ENCODE measurements at regions not wholly inside any gene's neighbourhood (a gene's known extent, or its start where the extent isn't known, plus 50 kb on each side); places are given as distances from the start of the nearest gene placed in this dataset.
A peak's percentile ranks its signal among the peaks of the same experiment; 100 is the strongest.

DNA sequence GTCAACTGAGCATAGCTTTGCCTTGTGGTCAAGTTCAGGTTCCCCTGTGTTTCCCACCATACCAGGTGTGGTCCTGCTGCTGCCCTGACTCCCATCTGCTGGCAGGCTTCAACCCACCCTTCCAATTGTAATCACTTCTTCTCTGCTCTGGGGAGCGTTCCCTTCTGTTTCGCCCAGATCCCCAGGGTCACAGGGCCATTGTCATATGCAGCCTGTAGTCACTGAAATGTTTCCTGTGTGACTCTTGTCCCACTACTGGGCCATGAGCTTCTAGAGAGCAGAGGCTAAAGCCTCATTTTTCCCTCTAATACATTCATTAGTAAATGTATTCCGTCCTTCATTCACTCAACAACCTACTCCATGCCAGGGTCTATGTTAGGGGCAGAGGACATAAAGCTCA is 75.0 kb upstream of the LAPTM4A start:
- H3K36me3 ChIP-seq (ENCODE audit: control insufficient read depth, insufficient read depth, low read length) = no peaks in the 10 kb centered on the region
- H3K9me3 ChIP-seq (ENCODE audit: control insufficient read depth, insufficient read depth, low read depth, low read length) = no peaks in the 10 kb centered on the region
- H4K20me1 ChIP-seq (ENCODE audit: control insufficient read depth, extremely low read depth, insufficient read depth, low read length) = no peaks in the 10 kb centered on the region
- H3K9ac ChIP-seq (ENCODE audit: insufficient read depth, low read length) = no peak overlapping the region
- TF ChIP-seq, protein P1, sequence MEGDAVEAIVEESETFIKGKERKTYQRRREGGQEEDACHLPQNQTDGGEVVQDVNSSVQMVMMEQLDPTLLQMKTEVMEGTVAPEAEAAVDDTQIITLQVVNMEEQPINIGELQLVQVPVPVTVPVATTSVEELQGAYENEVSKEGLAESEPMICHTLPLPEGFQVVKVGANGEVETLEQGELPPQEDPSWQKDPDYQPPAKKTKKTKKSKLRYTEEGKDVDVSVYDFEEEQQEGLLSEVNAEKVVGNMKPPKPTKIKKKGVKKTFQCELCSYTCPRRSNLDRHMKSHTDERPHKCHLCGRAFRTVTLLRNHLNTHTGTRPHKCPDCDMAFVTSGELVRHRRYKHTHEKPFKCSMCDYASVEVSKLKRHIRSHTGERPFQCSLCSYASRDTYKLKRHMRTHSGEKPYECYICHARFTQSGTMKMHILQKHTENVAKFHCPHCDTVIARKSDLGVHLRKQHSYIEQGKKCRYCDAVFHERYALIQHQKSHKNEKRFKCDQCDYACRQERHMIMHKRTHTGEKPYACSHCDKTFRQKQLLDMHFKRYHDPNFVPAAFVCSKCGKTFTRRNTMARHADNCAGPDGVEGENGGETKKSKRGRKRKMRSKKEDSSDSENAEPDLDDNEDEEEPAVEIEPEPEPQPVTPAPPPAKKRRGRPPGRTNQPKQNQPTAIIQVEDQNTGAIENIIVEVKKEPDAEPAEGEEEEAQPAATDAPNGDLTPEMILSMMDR (conservative IDR thresholded peaks at IDR 0.05 in 1 of 2, IDR thresholded peaks at IDR 0.05 in 1 of 2; ENCODE audit: low read depth in 1 of 2, low read length in 2 of 2) = no peak
- no peak for TF ChIP-seq EZH2 (IDR thresholded peaks at IDR 0.05; ENCODE audit: low read length, missing control alignments)
- no peak overlapping the region for H2AFZ ChIP-seq (ENCODE audit: low read length)
- no peak overlapping the region for H3K4me2 ChIP-seq (ENCODE audit: extremely low read depth, insufficient read depth, low read length)
- no peak overlapping the region for H3K27ac ChIP-seq (ENCODE audit: insufficient read depth, low read length)
- H3K79me2 ChIP-seq (ENCODE audit: control insufficient read depth, insufficient read depth, low read length) = no peaks in the 10 kb centered on the region
- DNase-seq (ENCODE audit: low read depth in 2 of 2) = no peak
- H3K4me3 ChIP-seq (replicated peaks in 1 of 4; ENCODE audit: control extremely low read depth in 1 of 4, insufficient read depth in 1 of 4, low read depth in 3 of 4, low read length in 4 of 4) = no peak overlapping the region
- H3K27me3 ChIP-seq (ENCODE audit: control insufficient read depth, insufficient read depth, low read length) = peaks cover 13% of the 10 kb centered on the region
- no peaks in the 10 kb centered on the region for H3K4me1 ChIP-seq (ENCODE audit: control insufficient read depth, extremely low read depth, insufficient read depth, low read length)

DNA sequence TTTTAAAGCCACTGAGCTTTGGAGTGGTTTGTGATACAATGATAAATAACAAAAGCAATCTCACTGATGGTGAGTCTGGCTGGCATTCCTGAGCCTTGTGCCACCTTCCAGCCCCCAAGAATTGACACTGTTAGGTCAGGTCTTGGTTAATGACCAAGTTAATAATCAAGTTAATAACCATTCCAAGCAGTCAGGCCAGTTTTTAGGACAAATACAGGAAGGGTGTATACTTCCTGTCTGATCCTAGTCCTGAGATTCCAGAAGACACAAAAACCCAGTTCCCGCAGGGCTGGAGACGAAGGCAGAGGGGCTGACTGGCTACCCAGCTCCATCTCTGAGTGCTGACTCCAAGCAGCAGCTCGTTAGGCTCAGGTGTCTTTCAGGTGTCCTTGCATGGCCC is 74.6 kb upstream of the LAPTM4A start:
- Histone ChIP-seq H3K4me3 (replicated peaks in 1 of 4; ENCODE audit: control extremely low read depth in 1 of 4, insufficient read depth in 1 of 4, low read depth in 3 of 4, low read length in 4 of 4) (no peak overlapping the region), H3K79me2 (ENCODE audit: control insufficient read depth, insufficient read depth, low read length) (no peaks in the 10 kb centered on the region), H2AFZ (ENCODE audit: low read length) (no peak overlapping the region), H3K4me1 (ENCODE audit: control insufficient read depth, extremely low read depth, insufficient read depth, low read length) (no peaks in the 10 kb centered on the region), H3K9me3 (ENCODE audit: control insufficient read depth, insufficient read depth, low read depth, low read length) (no peaks in the 10 kb centered on the region), H3K27me3 (ENCODE audit: control insufficient read depth, insufficient read depth, low read length) (peaks cover 13% of the 10 kb centered on the region), H4K20me1 (ENCODE audit: control insufficient read depth, extremely low read depth, insufficient read depth, low read length) (no peaks in the 10 kb centered on the region), H3K4me2 (ENCODE audit: extremely low read depth, insufficient read depth, low read length) (no peak overlapping the region), H3K9ac (ENCODE audit: insufficient read depth, low read length) (no peak overlapping the region), H3K36me3 (ENCODE audit: control insufficient read depth, insufficient read depth, low read length) (no peaks in the 10 kb centered on the region), H3K27ac (ENCODE audit: insufficient read depth, low read length) (no peak overlapping the region)
- no peak for DNase-seq (ENCODE audit: low read depth in 2 of 2)
- TF ChIP-seq, protein P1 (conservative IDR thresholded peaks at IDR 0.05 in 1 of 2, IDR thresholded peaks at IDR 0.05 in 1 of 2; ENCODE audit: low read depth in 1 of 2, low read length in 2 of 2) = no peak

DNA sequence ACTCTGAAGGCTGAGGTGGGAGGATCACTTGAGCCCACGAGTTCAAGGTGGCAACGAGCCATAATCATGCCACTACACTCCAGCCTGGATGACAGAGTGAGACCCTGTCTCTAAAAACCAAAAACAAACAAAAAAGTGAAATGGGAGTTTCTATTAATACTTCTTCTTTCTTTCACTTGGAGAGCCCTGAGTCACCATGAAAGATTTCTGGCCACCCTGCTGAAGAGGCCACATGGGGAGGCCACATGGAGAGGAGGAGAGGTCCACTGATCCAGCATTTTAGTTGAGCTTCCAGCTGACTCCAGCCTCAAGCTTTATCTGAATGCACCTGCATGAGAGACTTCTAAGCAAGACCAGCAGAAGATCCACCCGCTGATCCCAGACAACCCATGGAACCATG is 74.2 kb upstream of the LAPTM4A start:
- Histone ChIP-seq H3K4me1 (ENCODE audit: control insufficient read depth, extremely low read depth, insufficient read depth, low read length) (no peaks in the 10 kb centered on the region), H3K4me3 (replicated peaks in 1 of 4; ENCODE audit: control extremely low read depth in 1 of 4, insufficient read depth in 1 of 4, low read depth in 3 of 4, low read length in 4 of 4) (no peak overlapping the region), H3K4me2 (ENCODE audit: extremely low read depth, insufficient read depth, low read length) (no peak overlapping the region), H3K9ac (ENCODE audit: insufficient read depth, low read length) (no peak overlapping the region), H3K36me3 (ENCODE audit: control insufficient read depth, insufficient read depth, low read length) (no peaks in the 10 kb centered on the region), H3K79me2 (ENCODE audit: control insufficient read depth, insufficient read depth, low read length) (no peaks in the 10 kb centered on the region), H3K27ac (ENCODE audit: insufficient read depth, low read length) (no peak overlapping the region), H3K27me3 (ENCODE audit: control insufficient read depth, insufficient read depth, low read length) (peaks cover 13% of the 10 kb centered on the region), H4K20me1 (ENCODE audit: control insufficient read depth, extremely low read depth, insufficient read depth, low read length) (no peaks in the 10 kb centered on the region), H2AFZ (ENCODE audit: low read length) (no peak overlapping the region), H3K9me3 (ENCODE audit: control insufficient read depth, insufficient read depth, low read depth, low read length) (no peaks in the 10 kb centered on the region)
- peak in 1 of 2 donors; percentile 38 for DNase-seq (ENCODE audit: low read depth in 2 of 2)
- TF ChIP-seq, protein P1 (conservative IDR thresholded peaks at IDR 0.05 in 1 of 2, IDR thresholded peaks at IDR 0.05 in 1 of 2; ENCODE audit: low read depth in 1 of 2, low read length in 2 of 2) = no peak
- TF ChIP-seq EZH2 (IDR thresholded peaks at IDR 0.05; ENCODE audit: low read length, missing control alignments) = no peak
